GM12878 (cell line): ENCODE measurements at regions not wholly inside any gene's neighbourhood (a gene's known extent, or its start where the extent isn't known, plus 50 kb on each side); places are given as distances from the start of the nearest gene placed in this dataset.

ENCODE experiments used
- ATF2 ChIP-seq: IDR thresholded peaks from 2 replicates; pipeline ENCODE4 v1.6.1; 2012; ENCODE audit warnings: low read length, inconsistent platforms
- ATF3 ChIP-seq: IDR thresholded peaks from 2 replicates; pipeline ENCODE4 v1.6.1; 2011; ENCODE audit warnings: low read depth, mild to moderate bottlenecking, low read length, moderate library complexity, borderline replicate concordance; ENCODE audit errors: extremely low read depth
- EZH2 ChIP-seq: IDR thresholded peaks from 2 replicates; pipeline ENCODE4 v1.6.1; 2012; ENCODE audit warnings: low read depth, mild to moderate bottlenecking, control low read depth, inconsistent platforms, low read length, borderline replicate concordance; ENCODE audit not compliant: control insufficient read depth
- HDAC6 ChIP-seq: fragments of 200-600 bp; sonication (generic); IDR thresholded peaks from one replicate; pipeline ENCODE4 v1.8.0; 2017; ENCODE audit warnings: antibody characterized with exemption; ENCODE audit not compliant: unreplicated experiment
- IRF3 ChIP-seq: fragments of 450-650 bp; IDR thresholded peaks from 2 replicates; pipeline ENCODE4 v1.6.1; 2014; ENCODE audit warnings: mild to moderate bottlenecking
- MTA3 ChIP-seq: IDR thresholded peaks from 2 replicates; pipeline ENCODE4 v1.6.1; 2012; ENCODE audit warnings: low read length, inconsistent platforms, borderline replicate concordance
- POLR2A ChIP-seq: IDR thresholded peaks from 2 replicates; pipeline ENCODE4 v1.6.1; 2011; ENCODE audit warnings: low read depth, mild to moderate bottlenecking, low read length
- RELA ChIP-seq: fragments of 450-650 bp; IDR thresholded peaks from 2 replicates; pipeline ENCODE4 v1.8.0; 2014; ENCODE audit warnings: borderline replicate concordance; ENCODE audit not compliant: partially characterized antibody
- REST ChIP-seq: IDR thresholded peaks from 2 replicates; pipeline ENCODE4 v1.6.1; 2012; ENCODE audit warnings: mild to moderate bottlenecking, low read depth, low read length

GRCh38 chr5:58199087-58199486 lies 260.8 kb downstream of the PLK2 start:
- TF ChIP-seq EZH2 = no peak
- no peak for TF ChIP-seq POLR2A
- TF ChIP-seq HDAC6 = no peak
- TF ChIP-seq ATF2 = no peak
- no peak for TF ChIP-seq ATF3
- no peak for TF ChIP-seq MTA3
- TF ChIP-seq RELA = no peak
- no peak for TF ChIP-seq IRF3
- no peak for TF ChIP-seq REST
